CD14-positive monocyte (primary cell): ENCODE measurements at regions not wholly inside any gene's neighbourhood (a gene's known extent, or its start where the extent isn't known, plus 50 kb on each side); places are given as distances from the start of the nearest gene placed in this dataset.

ENCODE experiments used
- DNase-seq, 3 donors: peaks; one replicate each; pipeline ENCODE4 v3.0.0-alpha.2; 2011 to 2022
- H2AFZ ChIP-seq: 2 replicates; pipeline ENCODE4 v1.6.0; 2012; ENCODE audit warnings: mild to moderate bottlenecking, low read depth, low read length, inconsistent platforms; ENCODE audit not compliant: insufficient read depth, poor library complexity, severe bottlenecking
- H3K27ac ChIP-seq, 2 donors: 1 replicate in 1 of 2; 2 replicates in 1 of 2; pipeline ENCODE4 v1.5.1; 2012 to 2013; ENCODE audit warnings: low read length in 2 of 2, control low read depth in 1 of 2, inconsistent platforms in 1 of 2, low read depth in 1 of 2, mild to moderate bottlenecking in 1 of 2
- H3K27me3 ChIP-seq, 2 donors: one replicate each; pipeline versions ENCODE4 v1.6.0 to v1.6.1; 2011 to 2013; ENCODE audit warnings: low read length in 2 of 2; ENCODE audit not compliant: control insufficient read depth in 2 of 2, insufficient read depth in 2 of 2
- H3K36me3 ChIP-seq, 2 donors: replicated peaks in 1 of 2; 1 replicate in 1 of 2; 2 replicates in 1 of 2; pipeline versions ENCODE4 v1.5.1 to v1.6.1; 2012 to 2013; ENCODE audit warnings: low read length in 2 of 2, control low read depth in 1 of 2, inconsistent platforms in 1 of 2, mild to moderate bottlenecking in 1 of 2; ENCODE audit not compliant: insufficient read depth in 2 of 2, control insufficient read depth in 1 of 2
- H3K4me1 ChIP-seq, 2 donors: 1 replicate in 1 of 2; 2 replicates in 1 of 2; pipeline versions ENCODE4 v1.5.1 to v1.6.1; 2012 to 2013; ENCODE audit warnings: low read length in 2 of 2, control low read depth in 1 of 2, inconsistent platforms in 1 of 2, mild to moderate bottlenecking in 1 of 2, moderate library complexity in 1 of 2; ENCODE audit not compliant: insufficient read depth in 2 of 2, control insufficient read depth in 1 of 2
- H3K4me2 ChIP-seq: replicated peaks from 2 replicates; pipeline ENCODE3; 2012; ENCODE audit warnings: low read length, moderate library complexity, mild to moderate bottlenecking; ENCODE audit not compliant: poor library complexity, severe bottlenecking; ENCODE audit errors: extremely low read depth
- H3K4me3 ChIP-seq, 3 experiments: fragments of 200-600 bp in 1 of 3; sonication (generic) in 1 of 3; replicated peaks in 1 of 3; 1 replicate in 2 of 3; 2 replicates in 1 of 3; pipeline ENCODE4 v1.5.1; 2011 to 2013; ENCODE audit warnings: low read length in 3 of 3, mild to moderate bottlenecking in 3 of 3, control low read depth in 2 of 3, low read depth in 2 of 3, inconsistent platforms in 1 of 3, moderate library complexity in 1 of 3
- H3K79me2 ChIP-seq: 2 replicates; pipeline ENCODE4 v1.6.0; 2012; ENCODE audit warnings: mild to moderate bottlenecking, control low read depth, inconsistent platforms, low read length, moderate library complexity; ENCODE audit not compliant: insufficient read depth
- H3K9ac ChIP-seq: 2 replicates; pipeline ENCODE4 v1.6.0; 2017; ENCODE audit warnings: low read length, mild to moderate bottlenecking; ENCODE audit not compliant: insufficient read depth, poor library complexity, severe bottlenecking
- H3K9me3 ChIP-seq, 2 donors: replicated peaks in 1 of 2; 1 replicate in 1 of 2; 2 replicates in 1 of 2; pipeline versions ENCODE4 v1.5.1 to v1.6.1; 2012 to 2013; ENCODE audit warnings: low read length in 2 of 2, control low read depth in 1 of 2; ENCODE audit not compliant: control insufficient read depth in 1 of 2, insufficient read depth in 1 of 2
- H4K20me1 ChIP-seq: 2 replicates; pipeline ENCODE4 v1.6.0; 2012; ENCODE audit warnings: mild to moderate bottlenecking, low read length, control low read depth, moderate library complexity; ENCODE audit not compliant: insufficient read depth
- H3K27ac Mint-ChIP-seq, 7 donors: one replicate each; pipeline ENCODE4 v1.8.0; 2020; ENCODE audit warnings: mild to moderate bottlenecking in 7 of 7, mixed read lengths in 7 of 7, moderate library complexity in 6 of 7, inconsistent platforms in 2 of 7
- H3K27me3 Mint-ChIP-seq, 3 donors: one replicate each; pipeline ENCODE4 v1.8.0; 2021 to 2022; ENCODE audit warnings: low read depth in 3 of 3, mild to moderate bottlenecking in 3 of 3, mixed read lengths in 3 of 3, moderate library complexity in 3 of 3, inconsistent platforms in 1 of 3
- H3K36me3 Mint-ChIP-seq, 2 donors: one replicate each; pipeline ENCODE4 v1.8.0; 2020; ENCODE audit warnings: mixed read lengths in 2 of 2, inconsistent platforms in 1 of 2, mild to moderate bottlenecking in 1 of 2
- H3K4me1 Mint-ChIP-seq: one replicate; pipeline ENCODE4 v1.8.0; 2020; ENCODE audit warnings: mild to moderate bottlenecking, mixed read lengths
- H3K4me3 Mint-ChIP-seq, 2 donors: one replicate each; pipeline ENCODE4 v1.8.0; 2020; ENCODE audit warnings: mild to moderate bottlenecking in 2 of 2, mixed read lengths in 2 of 2, moderate library complexity in 1 of 2
- H3K9me3 Mint-ChIP-seq, 7 donors: one replicate each; pipeline ENCODE4 v1.8.0; 2020 to 2022; ENCODE audit warnings: mixed read lengths in 7 of 7, mild to moderate bottlenecking in 6 of 7, moderate library complexity in 6 of 7, inconsistent platforms in 2 of 7
- WGBS: methylation state at CpG from one replicate; pipeline ENCODE4 v1.1.5; 2013; ENCODE audit warnings: missing lambda C conversion rate; ENCODE audit not compliant: insufficient coverage; 5-methylcytosine and 5-hydroxymethylcytosine counted together
- intact Hi-C, 2 donors: fragments of 100-400 bp; cut with micrococcal nuclease; formaldehyde crosslinking; loops; one replicate each; pipeline versions ENCODE4 v1.15.0 to v1.15.1; 2023
- TF ChIP-seq, protein P1 (sequence below): fragments of 200-600 bp; IDR thresholded peaks from one replicate; pipeline ENCODE4 v1.8.0; 2022; ENCODE audit warnings: antibody characterized with exemption, mild to moderate bottlenecking

DNA sequence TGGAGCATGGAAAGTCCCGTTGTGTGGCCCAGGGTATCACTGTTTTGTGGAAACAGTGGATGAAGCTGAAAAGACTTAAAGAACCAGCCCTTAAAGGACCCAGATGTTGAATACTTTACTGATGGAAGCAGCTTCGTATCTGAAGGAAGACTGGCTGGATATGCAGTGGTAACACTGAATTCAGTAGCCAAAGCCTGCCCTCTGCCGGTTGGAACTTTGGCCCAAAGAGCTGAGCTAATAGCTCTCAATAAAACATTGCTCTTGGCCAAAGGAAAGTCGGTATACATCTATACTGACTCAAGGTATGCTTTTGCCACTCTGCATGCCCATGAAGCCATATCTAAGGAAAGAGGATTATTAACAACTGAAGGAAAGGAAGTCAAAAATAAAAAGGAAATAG lies 885.4 kb downstream of the PDCD6IP start:
- Histone ChIP-seq H3K4me2 (no peak overlapping the region), H4K20me1 (no peaks in the 10 kb centered on the region), H3K4me3 (no peak overlapping the region), H3K36me3 (no peaks in the 10 kb centered on the region), H2AFZ (no peak overlapping the region), H3K79me2 (no peaks in the 10 kb centered on the region), H3K27ac (no peak overlapping the region), H3K9me3 (peaks cover 0 to 21% of the 10 kb centered on the region in 2 donors), H3K4me1 (peaks cover 0 to 6% of the 10 kb centered on the region in 2 donors), H3K27me3 (no peaks in the 10 kb centered on the region), H3K9ac (no peak overlapping the region)
- WGBS: 30% methylated on average over 2 of the region's 4 CpGs
- H3K9me3 Mint-ChIP-seq: peaks cover 0 to 22% (median 8%) of the 10 kb centered on the region in 7 donors
- H3K27me3 Mint-ChIP-seq: no peaks in the 10 kb centered on the region
- H3K4me1 Mint-ChIP-seq: peaks cover 8% of the 10 kb centered on the region
- intact Hi-C loops: loop anchor here (5.0 to 10.0 kb wide), 2 partner anchors 422 to 799 kb away; no protein-coding TSS in a partner anchor
- no peaks in the 10 kb centered on the region for H3K36me3 Mint-ChIP-seq
- peak overlapping the region in 1 of 2 donors; percentile 0 for H3K4me3 Mint-ChIP-seq
- TF ChIP-seq, protein P1, sequence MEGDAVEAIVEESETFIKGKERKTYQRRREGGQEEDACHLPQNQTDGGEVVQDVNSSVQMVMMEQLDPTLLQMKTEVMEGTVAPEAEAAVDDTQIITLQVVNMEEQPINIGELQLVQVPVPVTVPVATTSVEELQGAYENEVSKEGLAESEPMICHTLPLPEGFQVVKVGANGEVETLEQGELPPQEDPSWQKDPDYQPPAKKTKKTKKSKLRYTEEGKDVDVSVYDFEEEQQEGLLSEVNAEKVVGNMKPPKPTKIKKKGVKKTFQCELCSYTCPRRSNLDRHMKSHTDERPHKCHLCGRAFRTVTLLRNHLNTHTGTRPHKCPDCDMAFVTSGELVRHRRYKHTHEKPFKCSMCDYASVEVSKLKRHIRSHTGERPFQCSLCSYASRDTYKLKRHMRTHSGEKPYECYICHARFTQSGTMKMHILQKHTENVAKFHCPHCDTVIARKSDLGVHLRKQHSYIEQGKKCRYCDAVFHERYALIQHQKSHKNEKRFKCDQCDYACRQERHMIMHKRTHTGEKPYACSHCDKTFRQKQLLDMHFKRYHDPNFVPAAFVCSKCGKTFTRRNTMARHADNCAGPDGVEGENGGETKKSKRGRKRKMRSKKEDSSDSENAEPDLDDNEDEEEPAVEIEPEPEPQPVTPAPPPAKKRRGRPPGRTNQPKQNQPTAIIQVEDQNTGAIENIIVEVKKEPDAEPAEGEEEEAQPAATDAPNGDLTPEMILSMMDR: peak; percentile 45
- H3K27ac Mint-ChIP-seq: peak overlapping the region in 1 of 7 donors; percentile 73
- DNase-seq: peak in 1 of 3 donors; percentile 10

DNA sequence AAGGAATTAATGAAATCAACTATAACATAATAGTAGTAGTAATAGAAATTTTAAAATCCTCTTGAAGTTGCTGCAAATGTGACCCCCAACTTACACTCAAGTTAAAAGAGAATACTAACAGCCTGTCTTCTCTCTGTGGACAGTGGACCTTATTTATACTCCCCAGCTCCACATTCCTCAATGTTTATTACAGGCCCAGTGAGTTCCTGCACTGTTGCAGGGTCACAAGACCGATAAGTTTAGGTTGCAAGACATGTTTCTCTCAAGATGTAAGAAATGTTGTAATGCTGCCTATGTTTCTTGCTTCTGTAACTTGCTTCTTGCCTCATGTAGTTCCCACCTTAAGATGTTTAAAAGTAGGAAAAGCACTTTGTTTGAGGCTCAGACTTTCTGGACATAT lies 888.1 kb downstream of the PDCD6IP start:
- Histone ChIP-seq H3K79me2 (no peaks in the 10 kb centered on the region), H3K36me3 (no peaks in the 10 kb centered on the region), H3K27ac (no peak overlapping the region), H3K9ac (no peak overlapping the region), H2AFZ (no peak overlapping the region), H3K4me2 (no peak overlapping the region), H3K4me1 (peaks cover 0 to 6% of the 10 kb centered on the region in 2 donors), H3K4me3 (no peak overlapping the region), H3K9me3 (peaks cover 0 to 6% of the 10 kb centered on the region in 2 donors), H4K20me1 (no peaks in the 10 kb centered on the region), H3K27me3 (no peaks in the 10 kb centered on the region)
- TF ChIP-seq, protein P1: no peak
- no peaks in the 10 kb centered on the region for H3K36me3 Mint-ChIP-seq
- H3K4me1 Mint-ChIP-seq: peaks cover 8% of the 10 kb centered on the region
- no peak overlapping the region for H3K27ac Mint-ChIP-seq
- WGBS: no CpG with 5 or more reads among the region's 1 CpG
- no peaks in the 10 kb centered on the region for H3K27me3 Mint-ChIP-seq
- intact Hi-C loops: loop anchor here in 1 of 2 donors (10.0 kb wide), 1 partner anchor 802 kb away; no protein-coding TSS in a partner anchor
- H3K4me3 Mint-ChIP-seq: no peak overlapping the region
- peaks cover 0 to 7% (median 1%) of the 10 kb centered on the region in 7 donors for H3K9me3 Mint-ChIP-seq
- DNase-seq: no peak
